Breast epithelium (tissue), 4 donors: ENCODE measurements at regions not wholly inside any gene's neighbourhood (a gene's known extent, or its start where the extent isn't known, plus 50 kb on each side); places are given as distances from the start of the nearest gene placed in this dataset.

ENCODE experiments used
- DNase-seq, 2 donors: peaks; one replicate each; pipeline ENCODE4 v3.0.0-alpha.2; 2019; ENCODE audit warnings: low spot score in 2 of 2
- H3K27ac ChIP-seq, 2 donors: fragments of 200-600 bp; sonication (generic) in 1 of 2; one replicate each; pipeline ENCODE4 v1.5.1; 2016 to 2019; ENCODE audit warnings: mild to moderate bottlenecking in 1 of 2
- H3K27me3 ChIP-seq, 2 donors: fragments of 200-600 bp; sonication (generic) in 1 of 2; one replicate each; pipeline versions ENCODE4 v1.5.1 to v1.6.0; 2017 to 2019; ENCODE audit warnings: control low read depth in 1 of 2, mild to moderate bottlenecking in 1 of 2
- H3K36me3 ChIP-seq: fragments of 200-600 bp; one replicate; pipeline ENCODE4 v1.5.1; 2019
- H3K4me1 ChIP-seq, 2 donors: fragments of 200-600 bp; sonication (generic); one replicate each; pipeline ENCODE4 v1.5.1; 2016 to 2019; ENCODE audit warnings: control low read depth in 1 of 2
- H3K4me3 ChIP-seq, 3 donors: fragments of 200-600 bp; sonication (generic); 1 replicate in 2 of 3; 2 replicates in 1 of 3; pipeline ENCODE4 v1.5.1; 2016 to 2019; ENCODE audit warnings: mild to moderate bottlenecking in 3 of 3, moderate library complexity in 2 of 3
- H3K9me3 ChIP-seq, 2 donors: fragments of 200-600 bp; sonication (generic) in 1 of 2; one replicate each; pipeline ENCODE4 v1.5.1; 2016 to 2019; ENCODE audit warnings: control low read depth in 1 of 2
- CTCF ChIP-seq, 3 donors: fragments of 450-650 bp; IDR thresholded peaks; one replicate each; pipeline ENCODE4 v1.5.1; 2016 to 2017; ENCODE audit warnings: antibody characterized with exemption in 3 of 3, mild to moderate bottlenecking in 3 of 3, moderate library complexity in 3 of 3
- POLR2A ChIP-seq: fragments of 450-650 bp; IDR thresholded peaks from one replicate; pipeline ENCODE4 v1.6.1; 2016; ENCODE audit warnings: antibody characterized with exemption, mild to moderate bottlenecking, moderate library complexity
- POLR2AphosphoS5 ChIP-seq, 3 donors: sonication (generic); formaldehyde crosslinking; IDR thresholded peaks; one replicate each; pipeline ENCODE4 v1.6.1; 2017; ENCODE audit warnings: antibody characterized with exemption in 3 of 3
- intact Hi-C: fragments of 100-400 bp; cut with DNase I; formaldehyde crosslinking; loops from one replicate; pipeline ENCODE4 v1.15.1; 2023; ENCODE audit warnings: low total_unique reads

GRCh38 chr14:48111151-48111550, 435.7 kb upstream of the MDGA2 start:
- Histone ChIP-seq H3K4me3 (no peak overlapping the region), H3K36me3 (no peaks in the 10 kb centered on the region), H3K27ac (no peak overlapping the region), H3K4me1 (no peaks in the 10 kb centered on the region), H3K9me3 (no peaks in the 10 kb centered on the region), H3K27me3 (no peaks in the 10 kb centered on the region)
- intact Hi-C loops, result no loop called here
- no peak for DNase-seq
- TF ChIP-seq CTCF (IDR thresholded peaks at IDR 0.05), result no peak
- no peak for TF ChIP-seq POLR2AphosphoS5 (IDR thresholded peaks at IDR 0.05)
- TF ChIP-seq POLR2A, result no peak

GRCh38 chr14:48107646-48108045, 432.2 kb upstream of the MDGA2 start:
- Histone ChIP-seq H3K4me3 (no peak overlapping the region), H3K27me3 (no peaks in the 10 kb centered on the region), H3K9me3 (no peaks in the 10 kb centered on the region), H3K4me1 (no peaks in the 10 kb centered on the region), H3K27ac (no peak overlapping the region), H3K36me3 (no peaks in the 10 kb centered on the region)
- intact Hi-C loops, result no loop called here
- no peak for DNase-seq
- TF ChIP-seq POLR2AphosphoS5 (IDR thresholded peaks at IDR 0.05), result no peak
- TF ChIP-seq POLR2A, result no peak
- TF ChIP-seq CTCF (IDR thresholded peaks at IDR 0.05), result no peak

- H3K4me1 ChIP-seq, result no peaks in the 10 kb centered on the region
- intact Hi-C loops, result no loop called here
- peaks cover 0 to 9% of the 10 kb centered on the region in 2 donors for H3K9me3 ChIP-seq
- H3K27me3 ChIP-seq, result no peaks in the 10 kb centered on the region
- no peaks in the 10 kb centered on the region for H3K36me3 ChIP-seq
- TF ChIP-seq POLR2AphosphoS5 (IDR thresholded peaks at IDR 0.05) (no peak), CTCF (IDR thresholded peaks at IDR 0.05) (no peak), POLR2A (no peak)
- no peak overlapping the region for H3K27ac ChIP-seq
- no peak overlapping the region for H3K4me3 ChIP-seq
- DNase-seq, result no peak
Observed at GRCh38 chr14:48096897-48097296, 421.5 kb upstream of the MDGA2 start.

GRCh38 chr14:48086516-48086915, 411.1 kb upstream of the MDGA2 start:
- intact Hi-C loops, result no loop called here
- Histone ChIP-seq H3K4me3 (no peak overlapping the region), H3K27ac (no peak overlapping the region), H3K9me3 (no peaks in the 10 kb centered on the region), H3K27me3 (no peaks in the 10 kb centered on the region), H3K4me1 (no peaks in the 10 kb centered on the region), H3K36me3 (no peaks in the 10 kb centered on the region)
- no peak for DNase-seq
- no peak for TF ChIP-seq POLR2A
- no peak for TF ChIP-seq CTCF (IDR thresholded peaks at IDR 0.05)
- TF ChIP-seq POLR2AphosphoS5 (IDR thresholded peaks at IDR 0.05), result no peak

GRCh38 chr14:48075487-48075886, 400.1 kb upstream of the MDGA2 start:
- Histone ChIP-seq H3K36me3 (no peaks in the 10 kb centered on the region), H3K27ac (no peak overlapping the region), H3K4me3 (no peak overlapping the region), H3K27me3 (no peaks in the 10 kb centered on the region), H3K9me3 (no peaks in the 10 kb centered on the region), H3K4me1 (no peaks in the 10 kb centered on the region)
- intact Hi-C loops, result no loop called here
- TF ChIP-seq CTCF (IDR thresholded peaks at IDR 0.05) (no peak), POLR2AphosphoS5 (IDR thresholded peaks at IDR 0.05) (no peak), POLR2A (no peak)
- no peak for DNase-seq
